GM19328 (cell line): ENCODE measurements at regions not wholly inside any gene's neighbourhood (a gene's known extent, or its start where the extent isn't known, plus 50 kb on each side); places are given as distances from the start of the nearest gene placed in this dataset.

Experiments
- ATAC-seq: cut with Tn5 transposase; IDR thresholded peaks from one replicate; pipeline ENCODE4 v1.9.1; 2021; ENCODE audit warnings: mild to moderate bottlenecking, moderate library complexity; ENCODE audit not compliant: unreplicated experiment

GRCh38 chr11:106399076-106399511, 321.6 kb downstream of the AASDHPPT start:
- no peak for ATAC-seq

GRCh38 chr11:106399624-106400023, 322.2 kb downstream of the AASDHPPT start:
- no peak for ATAC-seq

- no peak for ATAC-seq
These were observed 323.6 kb downstream of the AASDHPPT start for GRCh38 chr11:106400949-106401570.

- ATAC-seq: no peak
These were observed 326.3 kb downstream of the AASDHPPT start for GRCh38 chr11:106403751-106404150.

- ATAC-seq: no peak
These were observed 331.8 kb downstream of the AASDHPPT start for GRCh38 chr11:106409222-106409621.

GRCh38 chr11:106409671-106410070, 332.2 kb downstream of the AASDHPPT start:
- ATAC-seq: no peak

GRCh38 chr11:106410902-106411301, 333.4 kb downstream of the AASDHPPT start:
- no peak for ATAC-seq

GRCh38 chr11:106413222-106413621, 335.8 kb downstream of the AASDHPPT start:
- ATAC-seq: no peak

GRCh38 chr11:106415510-106415909, 338.0 kb downstream of the AASDHPPT start:
- ATAC-seq: no peak

GRCh38 chr11:106418791-106419190, 341.3 kb downstream of the AASDHPPT start:
- no peak for ATAC-seq

GRCh38 chr11:106420048-106420665, 342.7 kb downstream of the AASDHPPT start:
- ATAC-seq: no peak

- ATAC-seq: no peak
These were observed 343.2 kb downstream of the AASDHPPT start for GRCh38 chr11:106420686-106421085.

- ATAC-seq: no peak
These were observed 344.3 kb downstream of the AASDHPPT start for GRCh38 chr11:106421676-106422292.

- no peak for ATAC-seq
These were observed 345.1 kb downstream of the AASDHPPT start for GRCh38 chr11:106422583-106422982.

GRCh38 chr11:106424111-106424510, 346.6 kb downstream of the AASDHPPT start:
- no peak for ATAC-seq

GRCh38 chr11:106425819-106426218, 348.4 kb downstream of the AASDHPPT start:
- no peak for ATAC-seq

GRCh38 chr11:106426696-106427095, 349.2 kb downstream of the AASDHPPT start:
- ATAC-seq: no peak

- ATAC-seq: no peak
These were observed 350.3 kb downstream of the AASDHPPT start for GRCh38 chr11:106427736-106428135.

GRCh38 chr11:106442032-106442431, 364.6 kb downstream of the AASDHPPT start:
- ATAC-seq: no peak

GRCh38 chr11:106446302-106446701, 368.8 kb downstream of the AASDHPPT start:
- no peak for ATAC-seq

- no peak for ATAC-seq
These were observed 369.5 kb downstream of the AASDHPPT start for GRCh38 chr11:106446955-106447354.

- no peak for ATAC-seq
These were observed 370.2 kb downstream of the AASDHPPT start for GRCh38 chr11:106447631-106448191.
